HEK293T (cell line): ENCODE measurements at regions not wholly inside any gene's neighbourhood (a gene's known extent, or its start where the extent isn't known, plus 50 kb on each side); places are given as distances from the start of the nearest gene placed in this dataset.

Experiments used
- BHLHE40 ChIP-seq: fragments of 450-650 bp; IDR thresholded peaks from 2 replicates; pipeline ENCODE4 v1.6.1; 2016; ENCODE audit warnings: mild to moderate bottlenecking, moderate library complexity, borderline replicate concordance
- CTBP1 ChIP-seq: fragments of 450-650 bp; IDR thresholded peaks from 2 replicates; pipeline ENCODE4 v1.6.1; 2016; ENCODE audit warnings: borderline replicate concordance
- ELF4 ChIP-seq: fragments of 450-650 bp; IDR thresholded peaks from 2 replicates; pipeline ENCODE4 v1.6.1; 2017; ENCODE audit warnings: antibody characterized with exemption
- FOXA1 ChIP-seq: fragments of 450-650 bp; IDR thresholded peaks from 2 replicates; pipeline ENCODE4 v1.6.1; 2016; ENCODE audit warnings: mild to moderate bottlenecking
- FOXK2 ChIP-seq: fragments of 450-650 bp; IDR thresholded peaks from 2 replicates; pipeline ENCODE4 v1.6.1; 2016; ENCODE audit warnings: mild to moderate bottlenecking
- FOXM1 ChIP-seq: fragments of 450-650 bp; IDR thresholded peaks from 2 replicates; pipeline ENCODE4 v1.6.1; 2017; ENCODE audit warnings: mild to moderate bottlenecking, borderline replicate concordance
- L3MBTL2 ChIP-seq: fragments of 450-650 bp; conservative IDR thresholded peaks from 2 replicates; pipeline ENCODE4 v1.6.1; 2016; ENCODE audit warnings: mild to moderate bottlenecking
- LEF1 ChIP-seq: fragments of 450-650 bp; IDR thresholded peaks from 2 replicates; pipeline ENCODE4 v1.6.1; 2017; ENCODE audit warnings: mild to moderate bottlenecking, borderline replicate concordance
- SP1 ChIP-seq: fragments of 450-650 bp; IDR thresholded peaks from 2 replicates; pipeline ENCODE4 v1.6.1; 2017
- ZNF384 ChIP-seq: fragments of 450-650 bp; IDR thresholded peaks from 2 replicates; pipeline ENCODE4 v1.6.1; 2016
- TF ChIP-seq, protein P1 (sequence below): fragments of 450-650 bp; IDR thresholded peaks from 2 replicates; pipeline ENCODE4 v1.6.1; 2016

DNA sequence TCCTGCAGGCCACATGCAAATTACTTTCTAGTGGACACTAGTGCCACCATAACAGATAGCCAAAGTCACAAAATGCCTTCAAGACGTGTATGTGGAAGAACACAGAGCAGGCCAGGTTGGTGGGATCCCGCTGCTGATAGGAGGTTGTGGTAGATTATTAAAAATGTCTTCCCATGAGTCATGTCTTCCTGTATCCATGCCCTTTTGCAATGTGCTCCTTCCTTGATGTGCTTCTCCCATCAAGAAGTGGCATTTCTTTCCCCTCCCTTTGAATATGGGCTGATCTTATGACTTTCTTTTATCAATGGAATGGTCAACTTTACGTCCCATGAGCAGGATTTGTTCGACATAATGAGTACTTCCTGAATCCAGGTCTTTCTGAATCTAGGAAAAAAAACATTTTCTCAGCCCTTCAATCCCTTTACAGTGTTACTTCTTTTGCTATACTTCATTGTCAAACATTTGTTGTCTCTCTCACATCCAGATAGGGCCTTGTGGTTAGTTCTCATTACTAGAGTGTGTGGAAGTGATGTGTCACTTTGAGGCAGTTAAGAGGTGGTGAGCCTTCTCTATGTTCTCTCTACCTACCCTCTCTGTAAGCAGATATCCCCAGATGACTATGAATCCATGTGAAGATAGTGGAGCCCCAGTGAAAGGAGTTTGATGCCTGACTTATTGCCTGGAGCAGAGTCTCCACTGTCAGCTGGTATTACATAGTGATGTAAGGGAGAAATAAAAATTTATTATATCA is 519.2 kb upstream of the DIPK2B start:
- TF ChIP-seq CTBP1: no peak
- TF ChIP-seq FOXA1: no peak
- no peak for TF ChIP-seq LEF1
- no peak for TF ChIP-seq ZNF384
- TF ChIP-seq SP1: no peak
- TF ChIP-seq FOXM1: no peak
- TF ChIP-seq L3MBTL2: no peak
- no peak for TF ChIP-seq BHLHE40
- TF ChIP-seq, protein P1, sequence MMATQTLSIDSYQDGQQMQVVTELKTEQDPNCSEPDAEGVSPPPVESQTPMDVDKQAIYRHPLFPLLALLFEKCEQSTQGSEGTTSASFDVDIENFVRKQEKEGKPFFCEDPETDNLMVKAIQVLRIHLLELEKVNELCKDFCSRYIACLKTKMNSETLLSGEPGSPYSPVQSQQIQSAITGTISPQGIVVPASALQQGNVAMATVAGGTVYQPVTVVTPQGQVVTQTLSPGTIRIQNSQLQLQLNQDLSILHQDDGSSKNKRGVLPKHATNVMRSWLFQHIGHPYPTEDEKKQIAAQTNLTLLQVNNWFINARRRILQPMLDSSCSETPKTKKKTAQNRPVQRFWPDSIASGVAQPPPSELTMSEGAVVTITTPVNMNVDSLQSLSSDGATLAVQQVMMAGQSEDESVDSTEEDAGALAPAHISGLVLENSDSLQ: no peak
- no peak for TF ChIP-seq FOXK2
- TF ChIP-seq ELF4: no peak
